A673 (cell line): ENCODE measurements at regions not wholly inside any gene's neighbourhood (a gene's known extent, or its start where the extent isn't known, plus 50 kb on each side); places are given as distances from the start of the nearest gene placed in this dataset. TPM values are rescaled to one million over a fixed set of nuclear protein-coding genes. Genes with fewer than 3 reads are reported as not detected.

ENCODE experiments used
- BruUV-seq: library from RNA; stranded (reverse); fragments of 400-500 nt; replicated peaks from 2 replicates; lab custom pipeline; 2021; lab: Mats Ljungman, UMichigan
- CTCF ChIA-PET: fragments of 300-600 bp; sonication (Branson Sonifier 250); formaldehyde crosslinking; loops from one replicate; lab custom pipeline; 2022; ENCODE audit warnings: antibody characterized with exemption; lab: Charles Lee
- POLR2A ChIA-PET: fragments of 300-600 bp; sonication (Branson Sonifier 250); formaldehyde crosslinking; loops from one replicate; lab custom pipeline; 2022; ENCODE audit warnings: antibody characterized with exemption; ENCODE audit not compliant: low non-redundant PET; lab: Charles Lee
- DNase-seq: peaks from one replicate; pipeline ENCODE4 v3.0.0-alpha.2; 2015; ENCODE audit warnings: low spot score
- H3K27ac ChIP-seq: fragments of 200-600 bp; sonication (generic); 2 replicates; pipeline ENCODE4 v1.5.1; 2016; ENCODE audit warnings: mixed run types, low read depth, mild to moderate bottlenecking, mixed read lengths, antibody characterized with exemption, low read length; ENCODE audit not compliant: poor library complexity, severe bottlenecking
- H3K27me3 ChIP-seq: fragments of 200-600 bp; sonication (generic); replicated peaks from 2 replicates; pipeline ENCODE4 v1.6.1; 2017; ENCODE audit warnings: mixed run types, low read depth, mild to moderate bottlenecking, mixed read lengths, antibody characterized with exemption, low read length; ENCODE audit not compliant: insufficient read depth, poor library complexity
- H3K36me3 ChIP-seq: fragments of 200-600 bp; sonication (generic); 2 replicates; pipeline ENCODE4 v1.6.1; 2016; ENCODE audit warnings: mixed run types, mild to moderate bottlenecking, mixed read lengths, antibody characterized with exemption, low read length; ENCODE audit not compliant: insufficient read depth, poor library complexity, severe bottlenecking
- H3K4me1 ChIP-seq: fragments of 200-600 bp; sonication (generic); 2 replicates; pipeline ENCODE4 v1.6.1; 2017; ENCODE audit warnings: mixed run types, mild to moderate bottlenecking, mixed read lengths, antibody characterized with exemption, low read length; ENCODE audit not compliant: insufficient read depth, poor library complexity, severe bottlenecking
- H3K4me3 ChIP-seq: fragments of 200-600 bp; sonication (generic); 2 replicates; pipeline ENCODE4 v1.5.1; 2016; ENCODE audit warnings: low read depth, mixed run types, mild to moderate bottlenecking, mixed read lengths, low read length; ENCODE audit not compliant: poor library complexity, severe bottlenecking
- H3K9me3 ChIP-seq: fragments of 200-600 bp; sonication (generic); 2 replicates; pipeline ENCODE4 v1.6.1; 2016; ENCODE audit warnings: mixed run types, low read depth, mild to moderate bottlenecking, mixed read lengths, antibody characterized with exemption, low read length; ENCODE audit not compliant: poor library complexity, severe bottlenecking
- CTCF ChIP-seq: fragments of 300-800, 200-600 bp; sonication (generic); conservative IDR thresholded peaks from 2 replicates; pipeline ENCODE4 v1.5.1; 2017; ENCODE audit warnings: low read depth, mild to moderate bottlenecking, antibody characterized with exemption, low read length, moderate library complexity, mixed read lengths
- EZH2 ChIP-seq: fragments of 200-600 bp; sonication (generic); IDR thresholded peaks from 2 replicates; pipeline ENCODE4 v1.6.1; 2017; ENCODE audit warnings: borderline replicate concordance, low read depth, mild to moderate bottlenecking, mixed read lengths, antibody characterized with exemption, low read length; ENCODE audit not compliant: poor library complexity, severe bottlenecking
- intact Hi-C: fragments of 100-400 bp; cut with micrococcal nuclease; formaldehyde crosslinking; loops from one replicate; pipeline ENCODE4 v1.10.0; 2022; ENCODE audit not compliant: unreplicated experiment
- microRNA-seq: library from miRNA; unstranded; fragments of <30 nt; microRNA quantifications from one replicate; pipeline ENCODE4 v1.2.0, GENCODE V29; 2021

DNA sequence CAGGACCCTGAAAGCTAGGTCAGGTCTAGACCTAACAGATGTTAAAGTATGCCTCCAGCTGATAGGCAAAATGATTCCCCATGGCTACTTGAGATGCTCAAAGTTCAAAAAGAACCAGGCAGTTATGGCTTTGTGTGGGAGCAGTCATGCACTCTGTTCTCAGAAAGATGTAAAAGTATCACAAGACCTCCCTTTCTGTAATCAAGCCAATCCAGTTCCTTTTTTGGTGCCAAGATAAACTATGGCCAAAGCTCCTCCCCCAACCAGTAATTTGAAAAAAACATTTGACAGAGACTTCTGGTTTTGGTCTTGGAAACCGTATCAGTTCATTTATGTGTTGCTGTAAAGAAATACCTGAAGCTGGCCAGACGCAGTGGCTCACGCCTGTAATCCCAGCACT is 51.4 kb upstream of the XIST start:
- Histone ChIP-seq H3K9me3 (peaks cover 7% of the 10 kb centered on the region), H3K36me3 (no peaks in the 10 kb centered on the region), H3K27me3 (no peaks in the 10 kb centered on the region), H3K27ac (no peak overlapping the region), H3K4me3 (no peak overlapping the region), H3K4me1 (no peaks in the 10 kb centered on the region)
- POLR2A ChIA-PET = no interaction called here
- intact Hi-C loops = no loop called here
- DNase-seq = no peak
- TF ChIP-seq CTCF (no peak), EZH2 (no peak)
- CTCF ChIA-PET = no interaction called here
- BruUV-seq = no TSS peak

Small RNA genes in the stretch of these regions (microRNA-seq; reads per million reads assigned to microRNA genes)
- not detected for gene MIR374B
- gene MIR374C = not detected
- 2,683 reads per million, percentile 89 among the genes with 10 or more reads in this experiment for gene MIR421
